ENCODE measurements at regions not wholly inside any gene's neighbourhood (a gene's known extent, or its start where the extent isn't known, plus 50 kb on each side); places are given as distances from the start of the nearest gene placed in this dataset.
"Not testable (repeated sequence)": the region's sequence is repeated elsewhere in the genome, so short reads cannot be mapped to it uniquely, and the experiment has no call there.

DNA sequence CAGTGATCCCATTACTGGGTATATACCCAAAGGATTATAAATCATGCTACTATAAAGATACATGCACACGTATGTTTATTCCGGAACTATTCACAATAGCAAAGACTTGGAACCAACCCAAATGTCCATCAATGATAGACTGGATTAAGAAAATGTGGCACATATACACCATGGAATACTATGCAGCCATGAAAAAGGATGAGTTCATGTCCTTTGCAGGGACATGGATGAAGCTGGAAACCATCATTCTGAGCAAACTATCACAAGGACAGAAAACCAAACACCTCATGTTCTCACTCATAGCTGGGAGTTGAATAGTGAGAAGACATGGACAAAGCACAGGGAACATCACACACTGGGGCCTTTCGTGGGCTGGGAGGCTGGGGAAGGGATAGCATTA, 129.8 kb upstream of the HAPLN1 start:
- H3K4me1 ChIP-seq (ENCODE audit: control insufficient read depth, insufficient read depth, low read length); H3K36me3 ChIP-seq (ENCODE audit: control insufficient read depth in 2 of 2, insufficient read depth in 1 of 2, low read length in 2 of 2); POLR2A ChIA-PET; CTCF ChIA-PET; H3K4me3 ChIP-seq (ENCODE audit: low read depth, low read length); H3K27ac ChIP-seq (ENCODE audit: extremely low read depth, low read depth, low read length); H3K9me3 ChIP-seq (ENCODE audit: control insufficient read depth, insufficient read depth, low read depth, low read length): not testable (repeated sequence)
- TF ChIP-seq ZNF146 (tag by site-specific recombination; IDR thresholded peaks at IDR 0.05) = peak; percentile 97
- TF ChIP-seq, protein P1, sequence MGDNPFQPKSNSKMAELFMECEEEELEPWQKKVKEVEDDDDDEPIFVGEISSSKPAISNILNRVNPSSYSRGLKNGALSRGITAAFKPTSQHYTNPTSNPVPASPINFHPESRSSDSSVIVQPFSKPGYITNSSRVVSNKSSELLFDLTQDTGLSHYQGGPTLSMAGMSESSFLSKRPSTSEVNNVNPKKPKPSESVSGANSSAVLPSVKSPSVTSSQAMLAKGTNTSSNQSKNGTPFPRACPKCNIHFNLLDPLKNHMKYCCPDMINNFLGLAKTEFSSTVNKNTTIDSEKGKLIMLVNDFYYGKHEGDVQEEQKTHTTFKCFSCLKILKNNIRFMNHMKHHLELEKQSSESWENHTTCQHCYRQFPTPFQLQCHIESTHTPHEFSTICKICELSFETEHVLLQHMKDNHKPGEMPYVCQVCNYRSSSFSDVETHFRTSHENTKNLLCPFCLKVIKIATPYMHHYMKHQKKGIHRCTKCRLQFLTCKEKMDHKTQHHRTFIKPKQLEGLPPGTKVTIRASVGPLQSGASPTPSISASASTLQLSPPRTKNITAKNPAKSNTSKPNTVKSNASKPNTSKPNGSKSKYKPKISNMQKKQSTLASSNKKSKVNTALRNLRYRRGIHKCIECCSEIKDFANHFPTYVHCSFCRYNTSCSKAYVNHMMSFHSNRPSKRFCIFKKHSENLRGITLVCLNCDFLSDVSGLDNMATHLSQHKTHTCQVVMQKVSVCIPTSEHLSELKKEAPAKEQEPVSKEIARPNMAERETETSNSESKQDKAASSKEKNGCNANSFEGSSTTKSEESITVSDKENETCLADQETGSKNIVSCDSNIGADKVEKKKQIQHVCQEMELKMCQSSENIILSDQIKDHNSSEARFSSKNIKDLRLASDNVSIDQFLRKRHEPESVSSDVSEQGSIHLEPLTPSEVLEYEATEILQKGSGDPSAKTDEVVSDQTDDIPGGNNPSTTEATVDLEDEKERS (tag by site-specific recombination; IDR thresholded peaks at IDR 0.05) = 0 out of 2 replicates have a peak, but pooled peaks have one; percentile 51

GRCh38 chr5:83848941-83849340, 128.3 kb upstream of the HAPLN1 start:
- no peak overlapping the region for H3K27ac ChIP-seq (ENCODE audit: extremely low read depth, low read depth, low read length)
- POLR2A ChIA-PET = no interaction called here
- no peaks in the 10 kb centered on the region for H3K9me3 ChIP-seq (ENCODE audit: control insufficient read depth, insufficient read depth, low read depth, low read length)
- H3K4me3 ChIP-seq (ENCODE audit: low read depth, low read length) = no peak overlapping the region
- TF ChIP-seq ZSCAN16 (tag by site-specific recombination; IDR thresholded peaks at IDR 0.05) (no peak), ZNF341 (tag by site-specific recombination; IDR thresholded peaks at IDR 0.05; ENCODE audit: low read depth) (no peak), ZFP37 (tag by site-specific recombination; IDR thresholded peaks at IDR 0.05) (no peak), ZNF658 (tag by site-specific recombination; IDR thresholded peaks at IDR 0.05) (no peak), ZNF350 (tag by site-specific recombination; IDR thresholded peaks at IDR 0.05) (no peak), ZNF629 (tag by site-specific recombination; IDR thresholded peaks at IDR 0.05) (no peak), ZNF561 (tag by site-specific recombination; IDR thresholded peaks at IDR 0.05; ENCODE audit: borderline replicate concordance) (no peak), ZNF830 (tag by site-specific recombination; IDR thresholded peaks at IDR 0.05; ENCODE audit: low read depth) (no peak), ZNF558 (tag by site-specific recombination; IDR thresholded peaks at IDR 0.05) (no peak), ZNF2 (tag by site-specific recombination; IDR thresholded peaks at IDR 0.05) (no peak)
- TF ChIP-seq, protein P2, sequence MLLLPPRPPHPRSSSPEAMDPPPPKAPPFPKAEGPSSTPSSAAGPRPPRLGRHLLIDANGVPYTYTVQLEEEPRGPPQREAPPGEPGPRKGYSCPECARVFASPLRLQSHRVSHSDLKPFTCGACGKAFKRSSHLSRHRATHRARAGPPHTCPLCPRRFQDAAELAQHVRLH (tag by site-specific recombination; IDR thresholded peaks at IDR 0.05) = no peak
- TF ChIP-seq, protein P3, sequence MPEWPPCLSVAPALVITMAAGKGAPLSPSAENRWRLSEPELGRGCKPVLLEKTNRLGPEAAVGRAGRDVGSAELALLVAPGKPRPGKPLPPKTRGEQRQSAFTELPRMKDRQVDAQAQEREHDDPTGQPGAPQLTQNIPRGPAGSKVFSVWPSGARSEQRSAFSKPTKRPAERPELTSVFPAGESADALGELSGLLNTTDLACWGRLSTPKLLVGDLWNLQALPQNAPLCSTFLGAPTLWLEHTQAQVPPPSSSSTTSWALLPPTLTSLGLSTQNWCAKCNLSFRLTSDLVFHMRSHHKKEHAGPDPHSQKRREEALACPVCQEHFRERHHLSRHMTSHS (tag by site-specific recombination; IDR thresholded peaks at IDR 0.05) = no peak
- TF ChIP-seq, protein P4, sequence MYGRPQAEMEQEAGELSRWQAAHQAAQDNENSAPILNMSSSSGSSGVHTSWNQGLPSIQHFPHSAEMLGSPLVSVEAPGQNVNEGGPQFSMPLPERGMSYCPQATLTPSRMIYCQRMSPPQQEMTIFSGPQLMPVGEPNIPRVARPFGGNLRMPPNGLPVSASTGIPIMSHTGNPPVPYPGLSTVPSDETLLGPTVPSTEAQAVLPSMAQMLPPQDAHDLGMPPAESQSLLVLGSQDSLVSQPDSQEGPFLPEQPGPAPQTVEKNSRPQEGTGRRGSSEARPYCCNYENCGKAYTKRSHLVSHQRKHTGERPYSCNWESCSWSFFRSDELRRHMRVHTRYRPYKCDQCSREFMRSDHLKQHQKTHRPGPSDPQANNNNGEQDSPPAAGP (tag by site-specific recombination; IDR thresholded peaks at IDR 0.05) = no peak
- H3K4me1 ChIP-seq (ENCODE audit: control insufficient read depth, insufficient read depth, low read length) = no peaks in the 10 kb centered on the region
- H3K36me3 ChIP-seq (ENCODE audit: control insufficient read depth in 2 of 2, insufficient read depth in 1 of 2, low read length in 2 of 2) = no peaks in the 10 kb centered on the region
- CTCF ChIA-PET = interaction anchor here (0.5 kb wide), 1 partner anchor 131 kb away, joined by 3 read pairs; no protein-coding TSS in a partner anchor

DNA sequence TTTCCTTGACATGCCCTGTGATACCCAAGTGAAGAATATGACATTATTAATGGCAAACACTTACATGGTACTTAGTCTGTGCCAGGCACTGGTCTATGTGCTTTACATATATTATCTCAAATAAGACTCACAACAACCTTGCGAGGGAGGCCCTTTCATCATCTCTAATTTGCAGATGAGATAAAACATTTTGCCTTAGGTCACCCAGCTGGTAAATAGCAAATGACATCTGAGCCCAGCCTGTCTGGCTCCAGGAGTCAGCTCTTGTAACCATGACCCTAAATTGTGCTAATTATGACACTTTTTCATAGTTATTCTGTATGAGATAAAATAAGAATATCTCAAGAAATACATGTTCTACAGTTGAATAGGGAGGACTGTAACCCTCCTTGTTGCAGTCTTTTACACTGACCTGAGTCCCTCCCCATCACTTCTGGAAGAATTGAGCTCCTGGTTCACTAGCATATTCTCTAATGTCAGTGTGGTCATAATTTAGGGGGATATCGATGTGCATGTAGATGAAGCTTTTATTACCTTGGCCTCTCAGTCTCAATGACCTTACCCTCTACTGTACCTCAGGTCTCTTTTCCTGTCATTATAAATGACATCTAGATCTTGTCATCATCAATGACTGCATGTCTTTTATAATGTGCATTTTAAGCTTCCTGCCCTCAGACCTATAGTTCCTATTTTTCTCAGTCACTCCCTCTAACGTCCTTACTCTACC, 126.1 kb upstream of the HAPLN1 start:
- POLR2A ChIA-PET = no interaction called here
- CTCF ChIA-PET = interaction anchor here (1.2 kb wide), 1 partner anchor 10 kb away, joined by 3 read pairs; no protein-coding TSS in a partner anchor

More for the DNA sequence above, 126.1 kb upstream of the HAPLN1 start:
- H3K36me3 ChIP-seq (ENCODE audit: control insufficient read depth in 2 of 2, insufficient read depth in 1 of 2, low read length in 2 of 2) = no peaks in the 10 kb centered on the region
- H3K27ac ChIP-seq (ENCODE audit: extremely low read depth, low read depth, low read length) = no peak overlapping the region
- no peaks in the 10 kb centered on the region for H3K9me3 ChIP-seq (ENCODE audit: control insufficient read depth, insufficient read depth, low read depth, low read length)
- no peaks in the 10 kb centered on the region for H3K4me1 ChIP-seq (ENCODE audit: control insufficient read depth, insufficient read depth, low read length)
- H3K4me3 ChIP-seq (ENCODE audit: low read depth, low read length) = no peak overlapping the region
- no peak for TF ChIP-seq GLIS1 (tag by site-specific recombination; IDR thresholded peaks at IDR 0.05)
- no peak for TF ChIP-seq ZNF423 (tag by site-specific recombination; IDR thresholded peaks at IDR 0.05)
- no peak for TF ChIP-seq ZNF121 (tag by site-specific recombination; IDR thresholded peaks at IDR 0.05)
- no peak for TF ChIP-seq ZIC2 (tag by site-specific recombination; IDR thresholded peaks at IDR 0.05)
- TF ChIP-seq, protein P5, sequence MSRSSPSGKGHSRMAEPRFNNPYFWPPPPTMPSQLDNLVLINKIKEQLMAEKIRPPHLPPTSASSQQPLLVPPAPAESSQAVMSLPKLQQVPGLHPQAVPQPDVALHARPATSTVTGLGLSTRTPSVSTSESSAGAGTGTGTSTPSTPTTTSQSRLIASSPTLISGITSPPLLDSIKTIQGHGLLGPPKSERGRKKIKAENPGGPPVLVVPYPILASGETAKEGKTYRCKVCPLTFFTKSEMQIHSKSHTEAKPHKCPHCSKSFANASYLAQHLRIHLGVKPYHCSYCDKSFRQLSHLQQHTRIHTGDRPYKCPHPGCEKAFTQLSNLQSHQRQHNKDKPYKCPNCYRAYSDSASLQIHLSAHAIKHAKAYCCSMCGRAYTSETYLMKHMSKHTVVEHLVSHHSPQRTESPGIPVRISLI (tag by site-specific recombination; IDR thresholded peaks at IDR 0.05) = no peak
